Brain microvascular endothelial cell (primary cell): ENCODE measurements at regions not wholly inside any gene's neighbourhood (a gene's known extent, or its start where the extent isn't known, plus 50 kb on each side); places are given as distances from the start of the nearest gene placed in this dataset.

Experiments used
- DNase-seq: peaks from one replicate; pipeline ENCODE4 v3.0.0-alpha.2; 2020
- H3K27ac ChIP-seq: fragments of 250-450 bp; sonication (Bioruptor Pico); 2 replicates; pipeline ENCODE4 v1.5.1; 2020; ENCODE audit warnings: mild to moderate bottlenecking, moderate library complexity
- H3K27me3 ChIP-seq: fragments of 250-450 bp; sonication (Bioruptor Pico); replicated peaks from 2 replicates; pipeline ENCODE4 v1.5.1; 2020; ENCODE audit warnings: mild to moderate bottlenecking
- H3K36me3 ChIP-seq: fragments of 250-450 bp; sonication (Bioruptor Pico); replicated peaks from 2 replicates; pipeline ENCODE4 v1.5.1; 2020; ENCODE audit warnings: mild to moderate bottlenecking
- H3K4me3 ChIP-seq: 2 replicates; pipeline ENCODE4 v1.5.1; 2011; ENCODE audit warnings: low read depth, mild to moderate bottlenecking, control low read depth, low read length, moderate library complexity
- CTCF ChIP-seq: IDR thresholded peaks from 2 replicates; pipeline ENCODE4 v1.5.1; 2011; ENCODE audit warnings: low read depth, mild to moderate bottlenecking, moderate library complexity, low read length, control low read depth, inconsistent platforms; ENCODE audit errors: missing control alignments
- in situ Hi-C: cut with HindIII; loops from 2 replicates; pipeline ENCODE4 v1.10.0; 2017; ENCODE audit warnings: low sequenced_read_pairs, low pct_ligation_motif_present

DNA sequence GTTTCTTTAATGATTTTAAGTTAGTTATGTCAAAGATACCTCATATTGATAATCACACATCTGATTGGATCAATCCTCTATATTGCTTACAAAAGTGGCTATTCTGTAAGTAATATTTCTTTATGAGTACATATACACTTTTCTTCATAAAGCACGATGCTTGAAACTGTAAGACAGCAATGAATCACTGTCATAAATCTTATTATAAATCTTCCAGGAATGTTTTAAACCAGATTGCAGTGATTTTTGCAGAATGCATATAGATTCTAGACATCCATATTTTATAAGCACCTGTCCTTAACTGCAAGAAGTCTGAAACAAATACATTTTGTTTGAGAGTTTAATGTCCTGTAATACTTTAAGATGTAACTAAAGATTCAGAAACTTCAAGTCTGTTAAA lies 367.0 kb upstream of the FANCL start:
- in situ Hi-C loops = no loop called here
- no peak for DNase-seq
- no peak for TF ChIP-seq CTCF
- no peak overlapping the region for H3K27ac ChIP-seq
- H3K27me3 ChIP-seq = no peaks in the 10 kb centered on the region
- H3K36me3 ChIP-seq = no peaks in the 10 kb centered on the region
- H3K4me3 ChIP-seq = no peak overlapping the region

GRCh38 chr2:58607448-58607847 lies 366.3 kb upstream of the FANCL start:
- in situ Hi-C loops = no loop called here
- Histone ChIP-seq H3K27me3 (no peaks in the 10 kb centered on the region), H3K36me3 (no peaks in the 10 kb centered on the region), H3K4me3 (no peak overlapping the region), H3K27ac (no peak overlapping the region)
- no peak for DNase-seq
- TF ChIP-seq CTCF = no peak

DNA sequence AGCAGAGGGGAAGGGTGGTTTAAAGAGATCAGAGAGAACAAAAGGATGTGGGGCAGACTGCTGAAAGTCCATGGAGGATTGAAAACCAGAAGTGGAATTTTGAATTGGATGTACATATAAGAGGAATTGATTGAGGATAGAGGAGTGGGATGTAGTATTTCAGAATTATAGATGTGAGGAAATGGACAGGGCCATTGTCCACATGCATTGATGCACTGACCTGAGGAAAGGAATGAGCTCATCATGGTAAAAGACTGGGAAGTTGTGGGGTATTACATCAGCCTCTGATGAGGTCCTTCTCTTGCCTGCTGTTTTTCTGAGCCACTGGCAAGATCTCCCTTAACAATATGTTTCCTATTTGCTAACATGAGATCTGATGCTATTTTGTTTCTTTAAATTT lies 365.7 kb upstream of the FANCL start:
- Histone ChIP-seq H3K36me3 (no peaks in the 10 kb centered on the region), H3K4me3 (no peak overlapping the region), H3K27ac (no peak overlapping the region), H3K27me3 (no peaks in the 10 kb centered on the region)
- in situ Hi-C loops = no loop called here
- DNase-seq = peak; percentile 0
- no peak for TF ChIP-seq CTCF

DNA sequence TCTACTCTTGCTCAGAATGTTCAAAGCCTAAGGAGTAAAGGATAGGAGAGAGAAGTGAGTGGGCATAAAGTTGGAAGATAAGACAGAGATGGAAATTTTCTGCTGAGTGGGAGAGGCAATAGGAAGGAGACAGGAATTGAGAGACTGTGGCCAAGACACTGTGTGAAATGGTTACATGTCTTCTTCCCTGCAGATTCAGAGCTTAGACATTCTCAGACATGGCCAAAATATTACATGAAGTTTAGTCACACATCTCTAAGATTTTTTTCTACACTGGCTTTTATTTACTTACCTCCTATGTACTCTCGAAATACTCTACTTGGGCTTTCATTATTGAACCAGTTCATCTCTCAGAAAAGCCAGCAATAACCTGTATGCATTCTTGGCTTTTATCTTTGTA lies 363.0 kb upstream of the FANCL start:
- H3K36me3 ChIP-seq = no peaks in the 10 kb centered on the region
- no peaks in the 10 kb centered on the region for H3K27me3 ChIP-seq
- no peak for DNase-seq
- H3K27ac ChIP-seq = no peak overlapping the region
- in situ Hi-C loops = no loop called here
- no peak overlapping the region for H3K4me3 ChIP-seq
- no peak for TF ChIP-seq CTCF

DNA sequence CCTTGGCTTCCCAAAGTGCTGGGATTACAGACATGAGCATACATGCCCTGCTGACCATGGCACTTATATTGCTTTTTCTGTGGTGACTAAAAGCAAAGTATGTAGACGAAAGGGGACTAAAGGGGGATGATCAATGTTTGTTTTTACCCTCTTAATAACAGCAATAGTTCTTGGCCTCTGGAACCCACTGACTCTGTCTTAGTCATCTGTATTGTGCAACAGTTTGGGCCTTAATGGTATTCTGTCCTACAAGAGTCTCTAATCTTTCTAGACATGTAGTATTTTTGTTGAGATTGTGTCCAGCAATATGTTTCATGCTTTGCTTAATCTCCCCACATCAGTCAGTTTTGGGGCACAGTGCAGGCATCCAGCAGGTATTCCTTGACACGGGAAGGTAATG lies 359.9 kb upstream of the FANCL start:
- H3K27ac ChIP-seq = no peak overlapping the region
- H3K4me3 ChIP-seq = no peak overlapping the region
- TF ChIP-seq CTCF = no peak
- H3K36me3 ChIP-seq = no peaks in the 10 kb centered on the region
- H3K27me3 ChIP-seq = no peaks in the 10 kb centered on the region
- in situ Hi-C loops = no loop called here
- peak; percentile 34 for DNase-seq

DNA sequence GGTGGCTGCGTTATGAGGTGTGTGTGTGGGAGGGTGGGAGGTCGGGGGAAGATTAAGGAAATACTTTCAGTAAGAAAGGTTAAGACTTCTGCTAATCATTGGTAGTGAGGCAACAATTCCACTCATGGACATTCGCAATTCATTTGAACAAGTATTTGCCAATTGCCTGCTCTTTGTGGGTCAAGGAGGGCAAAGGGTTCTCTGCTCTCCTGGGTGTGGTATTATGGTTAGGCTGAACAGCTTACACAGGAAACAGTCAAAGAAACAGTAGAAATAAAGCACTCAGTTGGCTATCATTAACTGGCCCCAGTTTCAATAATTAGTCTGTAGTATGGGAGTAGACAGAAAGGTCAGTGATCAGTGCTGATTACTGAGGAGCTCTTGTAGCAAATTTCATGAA lies 357.0 kb upstream of the FANCL start:
- in situ Hi-C loops = no loop called here
- H3K36me3 ChIP-seq = no peaks in the 10 kb centered on the region
- TF ChIP-seq CTCF = no peak
- H3K27ac ChIP-seq = no peak overlapping the region
- DNase-seq = no peak
- no peak overlapping the region for H3K4me3 ChIP-seq
- no peaks in the 10 kb centered on the region for H3K27me3 ChIP-seq
